GM23338 (cell line): ENCODE measurements at regions not wholly inside any gene's neighbourhood (a gene's known extent, or its start where the extent isn't known, plus 50 kb on each side); places are given as distances from the start of the nearest gene placed in this dataset.

Source experiments
- ATAC-seq: fragments of 200-7000 bp; cut with Tn5 transposase; 3 replicates; pipeline ENCODE4 v1.9.1; 2020
- DNase-seq: peaks from one replicate; pipeline ENCODE4 v3.0.0-alpha.2; 2015; ENCODE audit warnings: low spot score
- H2AFZ ChIP-seq: fragments of 200-600 bp; sonication (generic); 2 replicates; pipeline ENCODE4 v1.8.0; 2016; ENCODE audit warnings: antibody characterized with exemption, mild to moderate bottlenecking, moderate library complexity
- H3F3A ChIP-seq: fragments of 200-600 bp; sonication (generic); replicated peaks from 2 replicates; pipeline ENCODE4 v1.8.0; 2017; ENCODE audit warnings: antibody characterized with exemption, mixed run types, low read depth
- H3K27ac ChIP-seq: fragments of 200-600 bp; sonication (generic); 2 replicates; pipeline ENCODE4 v1.6.1; 2016; ENCODE audit warnings: low read depth
- H3K27me3 ChIP-seq: fragments of 200-600 bp; sonication (generic); 2 replicates; pipeline ENCODE4 v1.8.0; 2016; ENCODE audit warnings: mild to moderate bottlenecking, mixed run types, moderate library complexity; ENCODE audit not compliant: insufficient read depth
- H3K36me3 ChIP-seq: fragments of 200-600 bp; sonication (generic); 2 replicates; pipeline ENCODE4 v1.8.0; 2016; ENCODE audit warnings: mild to moderate bottlenecking; ENCODE audit not compliant: insufficient read depth
- H3K4me1 ChIP-seq: fragments of 200-600 bp; sonication (generic); 2 replicates; pipeline ENCODE4 v1.8.0; 2016; ENCODE audit warnings: mild to moderate bottlenecking, moderate library complexity; ENCODE audit not compliant: insufficient read depth
- H3K4me2 ChIP-seq: fragments of 200-600 bp; sonication (generic); 2 replicates; pipeline ENCODE4 v1.7.1; 2017; ENCODE audit warnings: mixed run types
- H3K4me3 ChIP-seq: fragments of 200-600 bp; sonication (generic); 2 replicates; pipeline ENCODE4 v1.6.1; 2016; ENCODE audit warnings: mixed run types
- H3K79me2 ChIP-seq: fragments of 200-600 bp; sonication (generic); replicated peaks from 2 replicates; pipeline ENCODE4 v1.8.0; 2017; ENCODE audit warnings: mild to moderate bottlenecking; ENCODE audit not compliant: insufficient read depth
- H3K9me2 ChIP-seq: fragments of 200-600 bp; sonication (generic); 2 replicates; pipeline ENCODE4 v1.8.0; 2017; ENCODE audit not compliant: insufficient read depth
- H4K20me1 ChIP-seq: fragments of 200-600 bp; sonication (generic); replicated peaks from 2 replicates; pipeline ENCODE4 v1.8.0; 2017; ENCODE audit warnings: mild to moderate bottlenecking; ENCODE audit not compliant: insufficient read depth
- H3K27ac Mint-ChIP-seq: 2 replicates; pipeline ENCODE4 v1.8.0; 2020; ENCODE audit warnings: inconsistent platforms, mild to moderate bottlenecking, moderate library complexity, mixed read lengths
- H3K27me3 Mint-ChIP-seq: 3 replicates; pipeline ENCODE4 v1.8.0; 2022; ENCODE audit warnings: low read depth, mild to moderate bottlenecking, moderate library complexity, mixed read lengths, inconsistent platforms; ENCODE audit not compliant: insufficient read depth, poor library complexity
- H3K36me3 Mint-ChIP-seq: 3 replicates; pipeline ENCODE4 v1.8.0; 2021; ENCODE audit warnings: low read depth, mild to moderate bottlenecking, inconsistent platforms, moderate library complexity, mixed read lengths
- H3K4me1 Mint-ChIP-seq: 3 replicates; pipeline ENCODE4 v1.8.0; 2020; ENCODE audit warnings: mild to moderate bottlenecking, inconsistent platforms, mixed read lengths
- H3K4me3 Mint-ChIP-seq: 3 replicates; pipeline ENCODE4 v1.8.0; 2021; ENCODE audit warnings: moderate library complexity, mild to moderate bottlenecking, inconsistent platforms, mixed read lengths
- H3K9me3 Mint-ChIP-seq: 3 replicates; pipeline ENCODE4 v1.8.0; 2020; ENCODE audit warnings: moderate library complexity, mild to moderate bottlenecking, inconsistent platforms, mixed read lengths
- CREB1 ChIP-seq: fragments of 250-450 bp; sonication (Bioruptor Pico); IDR thresholded peaks from 2 replicates; pipeline ENCODE4 v1.5.0; 2020; ENCODE audit warnings: low read depth, mild to moderate bottlenecking, moderate library complexity
- CTCF ChIP-seq, 2 experiments: fragments of 200-600 bp in 1 of 2; sonication (generic) in 1 of 2; conservative IDR thresholded peaks; 2 replicates each; pipeline versions ENCODE4 v1.5.1 to v1.6.1; 2016 to 2017; ENCODE audit warnings: antibody characterized with exemption in 2 of 2, low read depth in 2 of 2, mild to moderate bottlenecking in 2 of 2, moderate library complexity in 1 of 2
- JUNB ChIP-seq: IDR thresholded peaks from one replicate; pipeline ENCODE4 v1.6.1; 2016; ENCODE audit warnings: antibody characterized with exemption; ENCODE audit not compliant: unreplicated experiment
- NANOG ChIP-seq: IDR thresholded peaks from 2 replicates; pipeline ENCODE4 v1.6.1; 2016; ENCODE audit warnings: antibody characterized with exemption, borderline replicate concordance
- STAT1 ChIP-seq: IDR thresholded peaks from one replicate; pipeline ENCODE4 v1.6.1; 2016; ENCODE audit warnings: antibody characterized with exemption; ENCODE audit not compliant: unreplicated experiment
- ZNF114 ChIP-seq: fragments of 250-450 bp; sonication (Bioruptor Pico); IDR thresholded peaks from 2 replicates; pipeline ENCODE4 v1.5.0; 2020; ENCODE audit warnings: mild to moderate bottlenecking, moderate library complexity
- ZNF462 ChIP-seq: fragments of 250-450 bp; sonication (Bioruptor Pico); IDR thresholded peaks from 2 replicates; pipeline ENCODE4 v1.5.0; 2020; ENCODE audit warnings: mild to moderate bottlenecking, moderate library complexity

GRCh38 chr2:45248214-45248613 lies 239.0 kb upstream of the SIX2 start (continued):
- TF ChIP-seq CTCF (conservative IDR thresholded peaks at IDR 0.05; ENCODE audit: low read depth in 2 of 2) (no peak), STAT1 (no peak), JUNB (no peak)

GRCh38 chr2:45244928-45245327 lies 235.7 kb upstream of the SIX2 start:
- no peaks in the 10 kb centered on the region for H3K79me2 ChIP-seq
- Mint-ChIP-seq H3K9me3 (no peaks in the 10 kb centered on the region; the same call in 2 of the 3 replicates), H3K4me1 (peaks cover 14% of the 10 kb centered on the region), H3K27me3 (no peaks in the 10 kb centered on the region), H3K4me3 (no peak overlapping the region), H3K36me3 (no peaks in the 10 kb centered on the region), H3K27ac (no peak overlapping the region)
- H3K4me3 ChIP-seq, result no peak overlapping the region
- H4K20me1 ChIP-seq, result no peaks in the 10 kb centered on the region
- DNase-seq (no peak), ATAC-seq (no peak)
- H3K27me3 ChIP-seq, result no peaks in the 10 kb centered on the region
- H3K36me3 ChIP-seq, result no peaks in the 10 kb centered on the region
- H3K27ac ChIP-seq, result no peak overlapping the region
- H3K4me2 ChIP-seq, result no peak overlapping the region
- no peaks in the 10 kb centered on the region for H3K9me2 ChIP-seq
- H3K4me1 ChIP-seq, result 0 out of 2 replicates have a peak, but pooled peaks cover 2% of the 10 kb centered on the region
- H3F3A ChIP-seq, result no peaks in the 10 kb centered on the region
- no peak overlapping the region for H2AFZ ChIP-seq
- TF ChIP-seq ZNF462 (CRISPR knock-in tag), result no peak
- TF ChIP-seq STAT1, result no peak
- no peak for TF ChIP-seq CREB1 (CRISPR knock-in tag)
- TF ChIP-seq ZNF114 (CRISPR knock-in tag), result no peak
- TF ChIP-seq NANOG, result no peak
